GM10266 (cell line): ENCODE measurements at regions not wholly inside any gene's neighbourhood (a gene's known extent, or its start where the extent isn't known, plus 50 kb on each side); places are given as distances from the start of the nearest gene placed in this dataset.

Experiments
- DNase-seq: peaks from one replicate; pipeline ENCODE4 v3.0.0; 2012; ENCODE audit errors: extremely low spot score
- CTCF ChIP-seq: IDR thresholded peaks from 2 replicates; pipeline ENCODE4 v1.5.1; 2012; ENCODE audit warnings: mild to moderate bottlenecking, low read depth; ENCODE audit not compliant: control insufficient read depth, insufficient read depth; ENCODE audit errors: missing control alignments

DNA sequence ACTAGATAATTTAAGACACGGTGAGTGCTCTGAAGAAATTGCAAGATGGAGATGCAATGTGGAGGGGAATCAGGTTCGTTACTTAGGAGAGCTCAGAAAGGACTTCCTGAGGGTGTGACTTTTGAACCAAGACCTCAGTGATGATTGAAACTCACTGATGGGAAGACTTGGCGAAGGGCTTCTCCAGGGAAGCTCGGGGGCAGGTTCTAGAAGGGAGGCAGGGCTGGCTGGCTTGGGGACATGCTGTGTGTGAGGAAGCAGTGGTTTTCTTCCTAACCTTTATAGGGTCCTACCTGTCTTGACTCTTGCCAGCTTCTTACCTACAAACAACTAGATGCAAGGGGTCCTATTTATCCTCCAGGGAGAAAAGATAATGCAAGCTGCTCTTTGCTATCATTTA lies 637.9 kb downstream of the ACTR3B start:
- TF ChIP-seq CTCF = no peak

DNA sequence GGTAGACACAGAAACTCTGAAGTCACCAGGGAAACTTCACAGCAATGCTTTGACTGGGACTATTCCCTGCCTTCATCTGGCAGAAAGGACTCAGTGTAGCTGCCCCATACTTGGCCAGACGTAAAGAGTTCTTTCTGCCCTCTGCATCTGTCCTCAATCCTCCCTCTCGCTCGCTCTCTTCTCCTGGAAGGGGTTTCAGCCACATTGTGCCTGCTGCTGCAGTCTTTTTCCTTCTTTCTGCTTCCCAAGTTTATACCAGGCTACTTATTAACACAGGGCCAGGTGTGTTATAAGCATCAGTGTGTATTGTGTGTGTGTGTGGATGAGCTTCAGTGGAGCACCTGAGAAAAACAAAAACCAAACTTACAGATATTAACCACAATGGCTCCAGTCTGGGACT lies 638.4 kb downstream of the ACTR3B start:
- TF ChIP-seq CTCF = no peak
- no peak for DNase-seq

More for the DNA sequence above, 637.9 kb downstream of the ACTR3B start:
- no peak for DNase-seq

- DNase-seq = no peak
- TF ChIP-seq CTCF = no peak
Measured at GRCh38 chr7:153398370-153398769, 638.8 kb downstream of the ACTR3B start.

GRCh38 chr7:153398789-153399553 lies 639.4 kb downstream of the ACTR3B start:
- no peak for DNase-seq
- TF ChIP-seq CTCF = no peak

DNA sequence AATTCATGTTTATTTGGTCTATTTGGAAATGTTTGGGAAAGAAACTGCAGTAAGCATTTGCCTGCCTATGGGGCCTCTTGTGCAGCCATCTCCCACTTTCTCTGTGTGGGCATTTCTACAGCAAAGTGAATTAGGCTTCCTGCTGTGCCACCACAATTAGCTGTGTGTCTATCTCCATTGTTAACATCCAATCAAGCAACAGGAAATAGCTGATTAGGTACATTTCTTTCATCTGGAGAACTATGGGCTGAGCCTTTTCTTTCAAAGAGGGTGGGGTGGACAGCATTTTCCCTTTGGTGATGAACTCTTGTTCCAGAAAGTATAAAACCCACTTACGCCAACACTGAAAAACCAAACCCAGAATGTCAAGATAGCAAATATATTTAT lies 640.0 kb downstream of the ACTR3B start:
- no peak for DNase-seq
- no peak for TF ChIP-seq CTCF

- no peak for DNase-seq
- TF ChIP-seq CTCF = no peak
Measured at GRCh38 chr7:153400735-153401593, 641.4 kb downstream of the ACTR3B start.
